Type B pancreatic cell (in vitro differentiated cells): ENCODE measurements at regions not wholly inside any gene's neighbourhood (a gene's known extent, or its start where the extent isn't known, plus 50 kb on each side); places are given as distances from the start of the nearest gene placed in this dataset.

ENCODE experiments used
- DNase-seq: peaks from one replicate; pipeline ENCODE4 v3.0.0; 2021; ENCODE audit warnings: mixed read lengths; ENCODE audit not compliant: unreplicated experiment; ENCODE audit errors: extremely low spot score
- H3K27ac Mint-ChIP-seq: 2 replicates; pipeline ENCODE4 v1.8.0; 2021; ENCODE audit warnings: mild to moderate bottlenecking, mixed read lengths
- H3K27me3 Mint-ChIP-seq: 2 replicates; pipeline ENCODE4 v1.8.0; 2021; ENCODE audit warnings: mixed read lengths
- H3K36me3 Mint-ChIP-seq: 2 replicates; pipeline ENCODE4 v1.8.0; 2021; ENCODE audit warnings: mixed read lengths
- H3K4me1 Mint-ChIP-seq: one replicate; pipeline ENCODE4 v1.8.0; 2021; ENCODE audit warnings: mixed read lengths; ENCODE audit not compliant: unreplicated experiment
- H3K4me3 Mint-ChIP-seq: 2 replicates; pipeline ENCODE4 v1.8.0; 2021; ENCODE audit warnings: mild to moderate bottlenecking, mixed read lengths
- H3K9me3 Mint-ChIP-seq: 2 replicates; pipeline ENCODE4 v1.8.0; 2021; ENCODE audit warnings: mixed read lengths
- TF ChIP-seq, protein P1 (sequence below): fragments of 200-600 bp; sonication (generic); conservative IDR thresholded peaks from 2 replicates; pipeline ENCODE4 v1.5.0; 2021; ENCODE audit warnings: antibody characterized with exemption, mild to moderate bottlenecking

DNA sequence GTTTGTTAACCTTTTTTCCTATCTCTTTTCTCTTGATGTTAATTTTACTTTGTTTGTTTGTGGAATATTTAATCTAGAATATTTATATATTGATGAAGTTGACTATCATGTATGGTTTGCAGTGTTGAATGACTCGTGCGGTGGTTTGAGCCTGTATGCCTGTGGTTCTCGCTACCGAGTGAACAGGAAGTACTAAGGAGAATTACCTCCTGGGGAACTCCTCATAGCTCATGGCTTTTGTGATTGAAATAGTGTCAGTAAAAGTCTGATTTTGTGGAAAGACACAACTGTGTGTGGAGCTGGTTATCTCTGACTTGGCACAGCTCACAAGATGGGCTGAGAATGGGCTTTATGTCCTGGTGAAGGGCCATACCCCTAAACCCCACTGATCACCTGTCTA, 498.6 kb downstream of the GLRX3 start:
- TF ChIP-seq, protein P1, sequence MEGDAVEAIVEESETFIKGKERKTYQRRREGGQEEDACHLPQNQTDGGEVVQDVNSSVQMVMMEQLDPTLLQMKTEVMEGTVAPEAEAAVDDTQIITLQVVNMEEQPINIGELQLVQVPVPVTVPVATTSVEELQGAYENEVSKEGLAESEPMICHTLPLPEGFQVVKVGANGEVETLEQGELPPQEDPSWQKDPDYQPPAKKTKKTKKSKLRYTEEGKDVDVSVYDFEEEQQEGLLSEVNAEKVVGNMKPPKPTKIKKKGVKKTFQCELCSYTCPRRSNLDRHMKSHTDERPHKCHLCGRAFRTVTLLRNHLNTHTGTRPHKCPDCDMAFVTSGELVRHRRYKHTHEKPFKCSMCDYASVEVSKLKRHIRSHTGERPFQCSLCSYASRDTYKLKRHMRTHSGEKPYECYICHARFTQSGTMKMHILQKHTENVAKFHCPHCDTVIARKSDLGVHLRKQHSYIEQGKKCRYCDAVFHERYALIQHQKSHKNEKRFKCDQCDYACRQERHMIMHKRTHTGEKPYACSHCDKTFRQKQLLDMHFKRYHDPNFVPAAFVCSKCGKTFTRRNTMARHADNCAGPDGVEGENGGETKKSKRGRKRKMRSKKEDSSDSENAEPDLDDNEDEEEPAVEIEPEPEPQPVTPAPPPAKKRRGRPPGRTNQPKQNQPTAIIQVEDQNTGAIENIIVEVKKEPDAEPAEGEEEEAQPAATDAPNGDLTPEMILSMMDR = no peak
- DNase-seq = no peak
- Mint-ChIP-seq H3K27me3 (peaks cover 28% of the 10 kb centered on the region), H3K36me3 (peaks cover 2% of the 10 kb centered on the region), H3K4me1 (peaks cover 26% of the 10 kb centered on the region), H3K27ac (no peak overlapping the region), H3K9me3 (peaks cover 4% of the 10 kb centered on the region), H3K4me3 (no peak overlapping the region)

DNA sequence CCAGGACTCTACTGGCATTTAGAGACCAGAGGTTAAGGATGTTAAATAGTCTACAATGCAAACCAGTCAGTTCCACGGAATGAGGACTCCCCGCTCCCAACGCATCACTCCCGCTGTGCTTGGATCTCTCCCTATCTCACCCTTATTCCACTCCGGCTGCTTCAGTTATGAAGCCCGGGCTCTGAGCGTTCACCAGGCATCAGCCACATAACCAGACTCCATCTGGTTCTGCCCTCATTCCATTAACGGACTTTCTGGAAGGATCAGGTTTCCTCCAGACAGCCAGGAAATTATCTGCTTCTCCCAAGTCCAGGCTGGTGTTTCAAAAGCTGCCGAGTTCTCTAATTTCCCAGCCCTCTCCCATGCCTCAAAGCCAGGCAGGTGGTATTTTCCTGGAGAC, 499.3 kb downstream of the GLRX3 start:
- peaks cover 28% of the 10 kb centered on the region for H3K27me3 Mint-ChIP-seq
- no peak for DNase-seq
- no peak overlapping the region for H3K27ac Mint-ChIP-seq
- no peaks in the 10 kb centered on the region for H3K36me3 Mint-ChIP-seq
- peaks cover 26% of the 10 kb centered on the region for H3K4me1 Mint-ChIP-seq
- no peak overlapping the region for H3K4me3 Mint-ChIP-seq
- TF ChIP-seq, protein P1 = no peak
- H3K9me3 Mint-ChIP-seq = peaks cover 4% of the 10 kb centered on the region

DNA sequence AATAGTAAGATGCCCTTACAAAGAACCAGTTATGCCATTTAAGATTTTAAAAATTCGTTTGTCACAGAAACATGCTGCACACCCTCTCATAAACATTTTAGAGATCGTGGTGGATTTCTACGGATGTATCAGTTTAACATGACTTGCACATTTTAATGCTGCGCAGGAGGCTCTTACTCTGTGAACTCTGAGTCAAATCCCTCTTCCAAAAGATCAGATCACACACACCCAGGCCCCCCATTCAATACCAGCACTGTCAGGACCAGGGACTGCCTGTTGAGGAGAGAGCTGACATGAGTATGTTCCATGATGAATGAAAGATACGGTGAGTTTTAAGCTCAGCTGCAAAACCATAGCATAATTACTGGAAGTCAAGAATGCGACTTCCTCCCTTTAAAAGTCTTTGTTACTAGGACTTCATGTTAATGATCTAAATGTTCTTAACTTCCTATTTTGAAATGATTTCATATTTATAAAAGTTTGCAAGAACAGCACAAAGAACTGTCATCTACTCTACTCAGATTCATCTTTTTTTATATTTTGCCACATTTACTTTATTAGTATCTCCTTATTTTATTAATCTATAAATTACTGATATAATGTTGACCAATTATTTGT, 500.2 kb downstream of the GLRX3 start:
- Mint-ChIP-seq H3K36me3 (no peaks in the 10 kb centered on the region), H3K4me3 (no peak overlapping the region), H3K27me3 (peaks cover 28% of the 10 kb centered on the region), H3K9me3 (peaks cover 4% of the 10 kb centered on the region), H3K4me1 (peaks cover 20% of the 10 kb centered on the region), H3K27ac (no peak overlapping the region)
- no peak for DNase-seq
- TF ChIP-seq, protein P1 = no peak

DNA sequence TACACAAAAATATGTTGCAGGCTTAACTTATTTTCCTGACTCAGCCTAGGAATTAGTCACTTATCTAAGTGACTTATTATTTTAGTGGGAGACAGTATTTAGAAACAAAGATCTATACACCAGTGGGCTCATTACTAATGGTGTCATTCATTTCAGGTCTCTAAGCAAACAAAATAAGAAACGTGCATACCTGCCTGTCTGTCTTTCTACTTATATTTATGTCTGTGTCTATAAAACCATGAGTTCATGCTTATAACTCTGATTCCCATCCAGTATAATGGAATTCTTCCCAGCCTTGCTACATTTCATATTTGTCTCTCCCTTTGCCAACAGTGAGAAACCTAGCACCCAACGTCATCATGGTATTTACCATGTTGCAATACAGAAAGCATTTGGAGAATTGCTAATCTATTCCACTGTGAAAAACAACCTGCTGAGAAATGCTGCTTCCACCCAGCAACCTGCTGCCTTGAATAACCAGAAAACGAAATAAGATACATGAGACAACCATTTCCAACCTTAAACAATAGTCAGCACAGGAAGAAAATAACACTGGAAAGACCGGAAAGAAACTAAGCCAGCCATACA, 501.0 kb downstream of the GLRX3 start:
- Mint-ChIP-seq H3K9me3 (peaks cover 4% of the 10 kb centered on the region), H3K27ac (no peak overlapping the region)
- DNase-seq = no peak

DNA sequence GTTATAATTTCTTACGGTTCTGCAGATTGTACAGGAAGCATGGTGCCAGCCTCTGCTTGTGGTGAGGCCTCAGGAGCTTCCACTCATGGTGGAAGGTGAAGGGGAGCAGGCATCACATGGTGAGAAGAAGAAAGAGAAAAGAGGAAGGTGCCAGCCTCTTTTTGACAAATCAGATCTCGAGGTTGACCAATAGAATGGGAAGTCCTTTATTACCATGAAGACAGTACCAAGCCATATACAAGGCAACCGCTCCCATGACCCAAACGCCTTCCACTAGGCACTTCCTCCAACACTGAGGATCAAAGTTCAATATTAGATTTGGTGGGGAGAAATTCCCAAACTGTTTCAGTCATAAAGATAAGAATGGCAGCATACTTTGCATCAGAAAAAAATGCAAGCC, 502.8 kb downstream of the GLRX3 start:
- peaks cover 15% of the 10 kb centered on the region for H3K4me1 Mint-ChIP-seq
- no peak overlapping the region for H3K4me3 Mint-ChIP-seq
- TF ChIP-seq, protein P1 = no peak
- peaks cover 4% of the 10 kb centered on the region for H3K9me3 Mint-ChIP-seq
- no peak for DNase-seq
- no peaks in the 10 kb centered on the region for H3K36me3 Mint-ChIP-seq
- no peak overlapping the region for H3K27ac Mint-ChIP-seq
- H3K27me3 Mint-ChIP-seq = peaks cover 28% of the 10 kb centered on the region

More for the DNA sequence above, 501.0 kb downstream of the GLRX3 start:
- no peaks in the 10 kb centered on the region for H3K36me3 Mint-ChIP-seq
- H3K4me1 Mint-ChIP-seq = peaks cover 15% of the 10 kb centered on the region
- H3K4me3 Mint-ChIP-seq = no peak overlapping the region
- peaks cover 28% of the 10 kb centered on the region for H3K27me3 Mint-ChIP-seq
- TF ChIP-seq, protein P1 = no peak
